ENCODE measurements at regions not wholly inside any gene's neighbourhood (a gene's known extent, or its start where the extent isn't known, plus 50 kb on each side); places are given as distances from the start of the nearest gene placed in this dataset.

- Histone ChIP-seq H3K79me2 (ENCODE audit: low read depth) (no peaks in the 10 kb centered on the region), H4K20me1 (ENCODE audit: insufficient read depth) (no peaks in the 10 kb centered on the region), H3K9me3 (ENCODE audit: insufficient read depth, low read depth) (no peaks in the 10 kb centered on the region), H2AFZ (no peak overlapping the region), H3K9me2 (ENCODE audit: insufficient read depth) (no peaks in the 10 kb centered on the region), H3K4me3 (no peak overlapping the region), H3K4me1 (replicated peaks; ENCODE audit: insufficient read depth) (no peaks in the 10 kb centered on the region), H3K36me3 (ENCODE audit: low read depth) (no peaks in the 10 kb centered on the region), H3F3A (ENCODE audit: insufficient read depth, low read depth) (no peaks in the 10 kb centered on the region), H3K27me3 (ENCODE audit: insufficient read depth, low read depth) (no peaks in the 10 kb centered on the region), H3K4me2 (no peak overlapping the region), H3K27ac (no peak overlapping the region)
- CTCF ChIA-PET = no interaction called here
- POLR2A ChIA-PET (ENCODE audit: unreplicated experiment) = no interaction called here
- TF ChIP-seq, protein P1, sequence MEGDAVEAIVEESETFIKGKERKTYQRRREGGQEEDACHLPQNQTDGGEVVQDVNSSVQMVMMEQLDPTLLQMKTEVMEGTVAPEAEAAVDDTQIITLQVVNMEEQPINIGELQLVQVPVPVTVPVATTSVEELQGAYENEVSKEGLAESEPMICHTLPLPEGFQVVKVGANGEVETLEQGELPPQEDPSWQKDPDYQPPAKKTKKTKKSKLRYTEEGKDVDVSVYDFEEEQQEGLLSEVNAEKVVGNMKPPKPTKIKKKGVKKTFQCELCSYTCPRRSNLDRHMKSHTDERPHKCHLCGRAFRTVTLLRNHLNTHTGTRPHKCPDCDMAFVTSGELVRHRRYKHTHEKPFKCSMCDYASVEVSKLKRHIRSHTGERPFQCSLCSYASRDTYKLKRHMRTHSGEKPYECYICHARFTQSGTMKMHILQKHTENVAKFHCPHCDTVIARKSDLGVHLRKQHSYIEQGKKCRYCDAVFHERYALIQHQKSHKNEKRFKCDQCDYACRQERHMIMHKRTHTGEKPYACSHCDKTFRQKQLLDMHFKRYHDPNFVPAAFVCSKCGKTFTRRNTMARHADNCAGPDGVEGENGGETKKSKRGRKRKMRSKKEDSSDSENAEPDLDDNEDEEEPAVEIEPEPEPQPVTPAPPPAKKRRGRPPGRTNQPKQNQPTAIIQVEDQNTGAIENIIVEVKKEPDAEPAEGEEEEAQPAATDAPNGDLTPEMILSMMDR (conservative IDR thresholded peaks at IDR 0.05) = no peak
- TF ChIP-seq EZH2 (IDR thresholded peaks at IDR 0.05; ENCODE audit: low read depth) = no peak
- intact Hi-C loops (cut with micrococcal nuclease; ENCODE audit: unreplicated experiment) = no loop called here
- no TSS peak for BruUV-seq (replicated peaks)
- no peak for DNase-seq
Observed at GRCh38 chrX:87846956-87847355, 329.4 kb downstream of the KLHL4 start.

GRCh38 chrX:87873347-87873941 is 355.8 kb downstream of the KLHL4 start:
- intact Hi-C loops (cut with micrococcal nuclease; ENCODE audit: unreplicated experiment) = no loop called here
- H3K9me3 ChIP-seq (ENCODE audit: insufficient read depth, low read depth) = no peaks in the 10 kb centered on the region
- no peaks in the 10 kb centered on the region for H3F3A ChIP-seq (ENCODE audit: insufficient read depth, low read depth)
- H3K4me2 ChIP-seq = no peak overlapping the region
- ChIA-PET CTCF (no interaction called here), POLR2A (ENCODE audit: unreplicated experiment) (no interaction called here)
- H3K27ac ChIP-seq = no peak overlapping the region
- H3K4me3 ChIP-seq = no peak overlapping the region
- no peaks in the 10 kb centered on the region for H3K9me2 ChIP-seq (ENCODE audit: insufficient read depth)
- TF ChIP-seq EZH2 (IDR thresholded peaks at IDR 0.05; ENCODE audit: low read depth) = no peak
- TF ChIP-seq, protein P1 (conservative IDR thresholded peaks at IDR 0.05) = no peak
- H3K27me3 ChIP-seq (ENCODE audit: insufficient read depth, low read depth) = no peaks in the 10 kb centered on the region
- no peaks in the 10 kb centered on the region for H3K36me3 ChIP-seq (ENCODE audit: low read depth)
- H2AFZ ChIP-seq = no peak overlapping the region
- no TSS peak for BruUV-seq (replicated peaks)
- H4K20me1 ChIP-seq (ENCODE audit: insufficient read depth) = no peaks in the 10 kb centered on the region
- H3K79me2 ChIP-seq (ENCODE audit: low read depth) = no peaks in the 10 kb centered on the region
- no peaks in the 10 kb centered on the region for H3K4me1 ChIP-seq (replicated peaks; ENCODE audit: insufficient read depth)
- DNase-seq = no peak

GRCh38 chrX:87874043-87874442 is 356.4 kb downstream of the KLHL4 start:
- no peaks in the 10 kb centered on the region for H3K9me2 ChIP-seq (ENCODE audit: insufficient read depth)
- no peaks in the 10 kb centered on the region for H3K9me3 ChIP-seq (ENCODE audit: insufficient read depth, low read depth)
- H3K27ac ChIP-seq = no peak overlapping the region
- H3K4me3 ChIP-seq = no peak overlapping the region
- no peaks in the 10 kb centered on the region for H3K36me3 ChIP-seq (ENCODE audit: low read depth)
- intact Hi-C loops (cut with micrococcal nuclease; ENCODE audit: unreplicated experiment) = no loop called here
- no peaks in the 10 kb centered on the region for H3K27me3 ChIP-seq (ENCODE audit: insufficient read depth, low read depth)
- no peak overlapping the region for H3K4me2 ChIP-seq
- no TSS peak for BruUV-seq (replicated peaks)
- TF ChIP-seq, protein P1 (conservative IDR thresholded peaks at IDR 0.05) = no peak
- no peak for TF ChIP-seq EZH2 (IDR thresholded peaks at IDR 0.05; ENCODE audit: low read depth)
- CTCF ChIA-PET = no interaction called here
- no peaks in the 10 kb centered on the region for H3K4me1 ChIP-seq (replicated peaks; ENCODE audit: insufficient read depth)
- no peak overlapping the region for H2AFZ ChIP-seq
- no peaks in the 10 kb centered on the region for H4K20me1 ChIP-seq (ENCODE audit: insufficient read depth)
- H3K79me2 ChIP-seq (ENCODE audit: low read depth) = no peaks in the 10 kb centered on the region
- DNase-seq = no peak
- H3F3A ChIP-seq (ENCODE audit: insufficient read depth, low read depth) = no peaks in the 10 kb centered on the region
- POLR2A ChIA-PET (ENCODE audit: unreplicated experiment) = no interaction called here
